ENCODE measurements at regions not wholly inside any gene's neighbourhood (a gene's known extent, or its start where the extent isn't known, plus 50 kb on each side); places are given as distances from the start of the nearest gene placed in this dataset.
"Not testable (repeated sequence)": the region's sequence is repeated elsewhere in the genome, so short reads cannot be mapped to it uniquely, and the experiment has no call there.

GRCh38 chr1:96564401-96564800 lies 157.2 kb upstream of the PTBP2 start:
- H3K9me3 ChIP-seq (ENCODE audit: control insufficient read depth in 5 of 5, low read length in 5 of 5); H3K27me3 ChIP-seq (ENCODE audit: control insufficient read depth in 5 of 5, insufficient read depth in 4 of 5, low read length in 5 of 5); H3K4me3 ChIP-seq (ENCODE audit: low read depth in 1 of 5, low read length in 5 of 5); H3K27ac ChIP-seq (ENCODE audit: low read depth, low read length); H3K9ac ChIP-seq (ENCODE audit: low read length in 5 of 5); H3K36me3 ChIP-seq (ENCODE audit: control insufficient read depth in 5 of 5, insufficient read depth in 5 of 5, low read length in 5 of 5); H3K4me1 ChIP-seq (ENCODE audit: control insufficient read depth in 5 of 5, insufficient read depth in 5 of 5, low read length in 5 of 5): not testable (repeated sequence)

GRCh38 chr1:96565546-96565945 lies 156.0 kb upstream of the PTBP2 start:
- H3K9ac ChIP-seq (ENCODE audit: low read length in 5 of 5): no peak overlapping the region
- H3K27ac ChIP-seq (ENCODE audit: low read depth, low read length): no peak overlapping the region
- H3K4me3 ChIP-seq (ENCODE audit: low read depth in 1 of 5, low read length in 5 of 5): no peak overlapping the region

GRCh38 chr1:96568639-96569038 lies 152.9 kb upstream of the PTBP2 start:
- Histone ChIP-seq H3K27ac (ENCODE audit: low read depth, low read length) (no peak overlapping the region), H3K9me3 (ENCODE audit: control insufficient read depth in 5 of 5, low read length in 5 of 5) (no peaks in the 10 kb centered on the region), H3K4me1 (ENCODE audit: control insufficient read depth in 5 of 5, insufficient read depth in 5 of 5, low read length in 5 of 5) (no peaks in the 10 kb centered on the region), H3K9ac (ENCODE audit: low read length in 5 of 5) (no peak overlapping the region), H3K36me3 (ENCODE audit: control insufficient read depth in 5 of 5, insufficient read depth in 5 of 5, low read length in 5 of 5) (no peaks in the 10 kb centered on the region), H3K4me3 (ENCODE audit: low read depth in 1 of 5, low read length in 5 of 5) (no peak overlapping the region), H3K27me3 (ENCODE audit: control insufficient read depth in 5 of 5, insufficient read depth in 4 of 5, low read length in 5 of 5) (no peaks in the 10 kb centered on the region)

More at GRCh38 chr1:96565546-96565945, 156.0 kb upstream of the PTBP2 start:
- Histone ChIP-seq H3K36me3 (ENCODE audit: control insufficient read depth in 5 of 5, insufficient read depth in 5 of 5, low read length in 5 of 5) (no peaks in the 10 kb centered on the region), H3K27me3 (ENCODE audit: control insufficient read depth in 5 of 5, insufficient read depth in 4 of 5, low read length in 5 of 5) (no peaks in the 10 kb centered on the region), H3K9me3 (ENCODE audit: control insufficient read depth in 5 of 5, low read length in 5 of 5) (peaks cover 0 to 4% (median 3%) of the 10 kb centered on the region in 5 donors), H3K4me1 (ENCODE audit: control insufficient read depth in 5 of 5, insufficient read depth in 5 of 5, low read length in 5 of 5) (no peaks in the 10 kb centered on the region)

GRCh38 chr1:96569288-96569687 lies 152.3 kb upstream of the PTBP2 start:
- Histone ChIP-seq H3K27ac (ENCODE audit: low read depth, low read length) (no peak overlapping the region), H3K4me1 (ENCODE audit: control insufficient read depth in 5 of 5, insufficient read depth in 5 of 5, low read length in 5 of 5) (no peaks in the 10 kb centered on the region), H3K36me3 (ENCODE audit: control insufficient read depth in 5 of 5, insufficient read depth in 5 of 5, low read length in 5 of 5) (no peaks in the 10 kb centered on the region), H3K9me3 (ENCODE audit: control insufficient read depth in 5 of 5, low read length in 5 of 5) (no peaks in the 10 kb centered on the region), H3K27me3 (ENCODE audit: control insufficient read depth in 5 of 5, insufficient read depth in 4 of 5, low read length in 5 of 5) (no peaks in the 10 kb centered on the region), H3K4me3 (ENCODE audit: low read depth in 1 of 5, low read length in 5 of 5) (no peak overlapping the region), H3K9ac (ENCODE audit: low read length in 5 of 5) (no peak overlapping the region)

- no peaks in the 10 kb centered on the region for H3K36me3 ChIP-seq (ENCODE audit: control insufficient read depth in 5 of 5, insufficient read depth in 5 of 5, low read length in 5 of 5)
- H3K27ac ChIP-seq (ENCODE audit: low read depth, low read length): no peak overlapping the region
- H3K4me1 ChIP-seq (ENCODE audit: control insufficient read depth in 5 of 5, insufficient read depth in 5 of 5, low read length in 5 of 5): no peaks in the 10 kb centered on the region
- no peak overlapping the region for H3K4me3 ChIP-seq (ENCODE audit: low read depth in 1 of 5, low read length in 5 of 5)
- no peak overlapping the region for H3K9ac ChIP-seq (ENCODE audit: low read length in 5 of 5)
- no peaks in the 10 kb centered on the region for H3K27me3 ChIP-seq (ENCODE audit: control insufficient read depth in 5 of 5, insufficient read depth in 4 of 5, low read length in 5 of 5)
- H3K9me3 ChIP-seq (ENCODE audit: control insufficient read depth in 5 of 5, low read length in 5 of 5): peaks cover 0 to 3% (median 0%) of the 10 kb centered on the region in 5 donors
Observed at GRCh38 chr1:96579636-96580035, 141.9 kb upstream of the PTBP2 start.

- Histone ChIP-seq H3K27me3 (ENCODE audit: control insufficient read depth in 5 of 5, insufficient read depth in 4 of 5, low read length in 5 of 5) (no peaks in the 10 kb centered on the region), H3K36me3 (ENCODE audit: control insufficient read depth in 5 of 5, insufficient read depth in 5 of 5, low read length in 5 of 5) (no peaks in the 10 kb centered on the region), H3K4me1 (ENCODE audit: control insufficient read depth in 5 of 5, insufficient read depth in 5 of 5, low read length in 5 of 5) (no peaks in the 10 kb centered on the region), H3K9me3 (ENCODE audit: control insufficient read depth in 5 of 5, low read length in 5 of 5) (no peaks in the 10 kb centered on the region), H3K9ac (ENCODE audit: low read length in 5 of 5) (no peak overlapping the region), H3K27ac (ENCODE audit: low read depth, low read length) (no peak overlapping the region), H3K4me3 (ENCODE audit: low read depth in 1 of 5, low read length in 5 of 5) (no peak overlapping the region)
Observed at GRCh38 chr1:96580920-96581319, 140.7 kb upstream of the PTBP2 start.

- Histone ChIP-seq H3K27ac (ENCODE audit: low read depth, low read length) (no peak overlapping the region), H3K36me3 (ENCODE audit: control insufficient read depth in 5 of 5, insufficient read depth in 5 of 5, low read length in 5 of 5) (no peaks in the 10 kb centered on the region), H3K27me3 (ENCODE audit: control insufficient read depth in 5 of 5, insufficient read depth in 4 of 5, low read length in 5 of 5) (no peaks in the 10 kb centered on the region), H3K9ac (ENCODE audit: low read length in 5 of 5) (no peak overlapping the region), H3K4me3 (ENCODE audit: low read depth in 1 of 5, low read length in 5 of 5) (no peak overlapping the region), H3K4me1 (ENCODE audit: control insufficient read depth in 5 of 5, insufficient read depth in 5 of 5, low read length in 5 of 5) (no peaks in the 10 kb centered on the region), H3K9me3 (ENCODE audit: control insufficient read depth in 5 of 5, low read length in 5 of 5) (no peaks in the 10 kb centered on the region)
Observed at GRCh38 chr1:96581772-96582171, 139.8 kb upstream of the PTBP2 start.

GRCh38 chr1:96583903-96584302 lies 137.7 kb upstream of the PTBP2 start:
- no peak overlapping the region for H3K9ac ChIP-seq (ENCODE audit: low read length in 5 of 5)
- H3K36me3 ChIP-seq (ENCODE audit: control insufficient read depth in 5 of 5, insufficient read depth in 5 of 5, low read length in 5 of 5): no peaks in the 10 kb centered on the region

GRCh38 chr1:96587222-96587621 lies 134.4 kb upstream of the PTBP2 start:
- Histone ChIP-seq H3K9ac (ENCODE audit: low read length in 5 of 5) (no peak overlapping the region), H3K27ac (ENCODE audit: low read depth, low read length) (no peak overlapping the region), H3K4me3 (ENCODE audit: low read depth in 1 of 5, low read length in 5 of 5) (no peak overlapping the region), H3K9me3 (ENCODE audit: control insufficient read depth in 5 of 5, low read length in 5 of 5) (no peaks in the 10 kb centered on the region), H3K4me1 (ENCODE audit: control insufficient read depth in 5 of 5, insufficient read depth in 5 of 5, low read length in 5 of 5) (no peaks in the 10 kb centered on the region), H3K36me3 (ENCODE audit: control insufficient read depth in 5 of 5, insufficient read depth in 5 of 5, low read length in 5 of 5) (no peaks in the 10 kb centered on the region), H3K27me3 (ENCODE audit: control insufficient read depth in 5 of 5, insufficient read depth in 4 of 5, low read length in 5 of 5) (no peaks in the 10 kb centered on the region)

More at GRCh38 chr1:96583903-96584302, 137.7 kb upstream of the PTBP2 start:
- H3K27ac ChIP-seq (ENCODE audit: low read depth, low read length): no peak overlapping the region
- no peaks in the 10 kb centered on the region for H3K27me3 ChIP-seq (ENCODE audit: control insufficient read depth in 5 of 5, insufficient read depth in 4 of 5, low read length in 5 of 5)
- no peaks in the 10 kb centered on the region for H3K9me3 ChIP-seq (ENCODE audit: control insufficient read depth in 5 of 5, low read length in 5 of 5)
- no peak overlapping the region for H3K4me3 ChIP-seq (ENCODE audit: low read depth in 1 of 5, low read length in 5 of 5)
- no peaks in the 10 kb centered on the region for H3K4me1 ChIP-seq (ENCODE audit: control insufficient read depth in 5 of 5, insufficient read depth in 5 of 5, low read length in 5 of 5)

GRCh38 chr1:96588416-96588995 lies 133.1 kb upstream of the PTBP2 start:
- Histone ChIP-seq H3K9me3 (ENCODE audit: control insufficient read depth in 5 of 5, low read length in 5 of 5) (no peaks in the 10 kb centered on the region), H3K36me3 (ENCODE audit: control insufficient read depth in 5 of 5, insufficient read depth in 5 of 5, low read length in 5 of 5) (no peaks in the 10 kb centered on the region), H3K27me3 (ENCODE audit: control insufficient read depth in 5 of 5, insufficient read depth in 4 of 5, low read length in 5 of 5) (no peaks in the 10 kb centered on the region), H3K27ac (ENCODE audit: low read depth, low read length) (no peak overlapping the region), H3K4me3 (ENCODE audit: low read depth in 1 of 5, low read length in 5 of 5) (no peak overlapping the region), H3K4me1 (ENCODE audit: control insufficient read depth in 5 of 5, insufficient read depth in 5 of 5, low read length in 5 of 5) (no peaks in the 10 kb centered on the region), H3K9ac (ENCODE audit: low read length in 5 of 5) (no peak overlapping the region)

GRCh38 chr1:96595530-96595929 lies 126.1 kb upstream of the PTBP2 start:
- H3K36me3 ChIP-seq (ENCODE audit: control insufficient read depth in 5 of 5, insufficient read depth in 5 of 5, low read length in 5 of 5); H3K27ac ChIP-seq (ENCODE audit: low read depth, low read length): not testable (repeated sequence)

More at GRCh38 chr1:96595530-96595929, 126.1 kb upstream of the PTBP2 start:
- not testable (repeated sequence) for H3K4me1 ChIP-seq (ENCODE audit: control insufficient read depth in 5 of 5, insufficient read depth in 5 of 5, low read length in 5 of 5); H3K9me3 ChIP-seq (ENCODE audit: control insufficient read depth in 5 of 5, low read length in 5 of 5); H3K27me3 ChIP-seq (ENCODE audit: control insufficient read depth in 5 of 5, insufficient read depth in 4 of 5, low read length in 5 of 5); H3K9ac ChIP-seq (ENCODE audit: low read length in 5 of 5); H3K4me3 ChIP-seq (ENCODE audit: low read depth in 1 of 5, low read length in 5 of 5)
